Nephron (organoid): ENCODE measurements at regions not wholly inside any gene's neighbourhood (a gene's known extent, or its start where the extent isn't known, plus 50 kb on each side); places are given as distances from the start of the nearest gene placed in this dataset.

Experiments
- H3K27ac Mint-ChIP-seq, 3 experiments: 2 replicates each; pipeline ENCODE4 v1.8.0; 2020; ENCODE audit warnings: mixed read lengths in 3 of 3, mild to moderate bottlenecking in 2 of 3, moderate library complexity in 1 of 3
- H3K27me3 Mint-ChIP-seq: 2 replicates; pipeline ENCODE4 v1.8.0; 2021; ENCODE audit warnings: low read depth, mild to moderate bottlenecking, moderate library complexity, mixed read lengths
- H3K36me3 Mint-ChIP-seq: 2 replicates; pipeline ENCODE4 v1.8.0; 2020; ENCODE audit warnings: low read depth, mixed read lengths
- H3K4me1 Mint-ChIP-seq: 2 replicates; pipeline ENCODE4 v1.8.0; 2020; ENCODE audit warnings: mixed read lengths
- H3K4me3 Mint-ChIP-seq, 3 experiments: 2 replicates each; pipeline ENCODE4 v1.8.0; 2020; ENCODE audit warnings: mild to moderate bottlenecking in 3 of 3, mixed read lengths in 3 of 3, moderate library complexity in 2 of 3
- H3K9me3 Mint-ChIP-seq: 2 replicates; pipeline ENCODE4 v1.8.0; 2020; ENCODE audit warnings: mixed read lengths
- CTCF ChIP-seq, 3 experiments: fragments of 200-600 bp; sonication (generic); IDR thresholded peaks; one replicate each; pipeline ENCODE4 v1.5.0; 2021; ENCODE audit warnings: antibody characterized with exemption in 3 of 3; ENCODE audit not compliant: unreplicated experiment in 3 of 3

- Mint-ChIP-seq H3K9me3 (no peaks in the 10 kb centered on the region), H3K27me3 (peaks cover 40% of the 10 kb centered on the region), H3K4me1 (no peaks in the 10 kb centered on the region), H3K36me3 (no peaks in the 10 kb centered on the region), H3K27ac (no peak overlapping the region), H3K4me3 (no peak overlapping the region)
- TF ChIP-seq CTCF (IDR thresholded peaks at IDR 0.05; ENCODE audit: unreplicated experiment in 3 of 3), result no peak
Observed at GRCh38 chr3:14590569-14590968, 50.4 kb upstream of the GRIP2 start.

- no peak for TF ChIP-seq CTCF (IDR thresholded peaks at IDR 0.05; ENCODE audit: unreplicated experiment in 3 of 3)
- Mint-ChIP-seq H3K27ac (no peak overlapping the region), H3K4me3 (no peak overlapping the region), H3K27me3 (peaks cover 49% of the 10 kb centered on the region), H3K4me1 (no peaks in the 10 kb centered on the region), H3K9me3 (no peaks in the 10 kb centered on the region), H3K36me3 (no peaks in the 10 kb centered on the region)
Observed at GRCh38 chr3:14592390-14592789, 52.2 kb upstream of the GRIP2 start.

GRCh38 chr3:14592836-14593235 is 52.7 kb upstream of the GRIP2 start:
- Mint-ChIP-seq H3K4me3 (no peak overlapping the region), H3K36me3 (no peaks in the 10 kb centered on the region), H3K27me3 (peaks cover 52% of the 10 kb centered on the region), H3K27ac (no peak overlapping the region), H3K4me1 (no peaks in the 10 kb centered on the region), H3K9me3 (no peaks in the 10 kb centered on the region)
- TF ChIP-seq CTCF (IDR thresholded peaks at IDR 0.05; ENCODE audit: unreplicated experiment in 3 of 3), result no peak

GRCh38 chr3:14594234-14594633 is 54.1 kb upstream of the GRIP2 start:
- no peaks in the 10 kb centered on the region for H3K4me1 Mint-ChIP-seq
- H3K4me3 Mint-ChIP-seq, result no peak overlapping the region
- no peak for TF ChIP-seq CTCF (IDR thresholded peaks at IDR 0.05; ENCODE audit: unreplicated experiment in 3 of 3)
- H3K9me3 Mint-ChIP-seq, result peaks cover 5% of the 10 kb centered on the region
- H3K27me3 Mint-ChIP-seq, result peaks cover 61% of the 10 kb centered on the region
- no peak overlapping the region for H3K27ac Mint-ChIP-seq
- no peaks in the 10 kb centered on the region for H3K36me3 Mint-ChIP-seq

- H3K4me3 Mint-ChIP-seq, result no peak overlapping the region
- no peak overlapping the region for H3K27ac Mint-ChIP-seq
- peaks cover 67% of the 10 kb centered on the region for H3K27me3 Mint-ChIP-seq
- no peaks in the 10 kb centered on the region for H3K36me3 Mint-ChIP-seq
- TF ChIP-seq CTCF (IDR thresholded peaks at IDR 0.05; ENCODE audit: unreplicated experiment in 3 of 3), result no peak
- no peaks in the 10 kb centered on the region for H3K4me1 Mint-ChIP-seq
- H3K9me3 Mint-ChIP-seq, result peaks cover 5% of the 10 kb centered on the region
Observed at GRCh38 chr3:14595561-14595960, 55.4 kb upstream of the GRIP2 start.

GRCh38 chr3:14597266-14597665 is 54.3 kb upstream of the CCDC174 start:
- peaks cover 5% of the 10 kb centered on the region for H3K9me3 Mint-ChIP-seq
- no peak overlapping the region for H3K4me3 Mint-ChIP-seq
- H3K4me1 Mint-ChIP-seq, result no peaks in the 10 kb centered on the region
- H3K36me3 Mint-ChIP-seq, result no peaks in the 10 kb centered on the region
- peaks cover 73% of the 10 kb centered on the region for H3K27me3 Mint-ChIP-seq
- no peak for TF ChIP-seq CTCF (IDR thresholded peaks at IDR 0.05; ENCODE audit: unreplicated experiment in 3 of 3)
- no peak overlapping the region for H3K27ac Mint-ChIP-seq
